ENCODE measurements at regions not wholly inside any gene's neighbourhood (a gene's known extent, or its start where the extent isn't known, plus 50 kb on each side); places are given as distances from the start of the nearest gene placed in this dataset.

DNA sequence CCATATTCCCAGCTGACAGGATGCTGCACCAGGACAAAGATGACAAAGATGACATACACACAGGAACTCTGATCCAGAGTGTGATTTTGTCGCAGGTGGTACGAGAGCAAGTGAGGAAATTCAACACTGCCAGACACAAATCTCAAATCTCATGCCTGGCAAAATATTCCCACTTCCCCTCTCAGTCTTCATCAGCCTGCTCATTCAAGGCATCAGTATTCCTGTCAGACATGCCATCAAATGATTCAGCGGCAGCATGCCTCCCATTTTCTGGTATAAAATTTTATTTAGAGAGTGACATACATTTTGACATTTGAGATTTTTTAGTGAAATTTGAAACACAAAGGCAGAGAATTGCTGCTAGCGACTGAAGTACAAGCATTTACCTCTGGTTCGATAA lies 228.1 kb upstream of the LMCD1 start:
- Histone ChIP-seq H3K4me3 (no peak overlapping the region), H3K9ac (no peak overlapping the region), H2AFZ (no peak overlapping the region), H3F3A (ENCODE audit: insufficient read depth) (no peaks in the 10 kb centered on the region), H4K20me1 (ENCODE audit: insufficient read depth) (no peaks in the 10 kb centered on the region), H3K9me3 (ENCODE audit: low read depth) (no peaks in the 10 kb centered on the region), H3K27ac (no peak overlapping the region), H3K4me1 (ENCODE audit: insufficient read depth) (no peaks in the 10 kb centered on the region), H3K9me2 (ENCODE audit: insufficient read depth) (no peaks in the 10 kb centered on the region), H3K36me3 (ENCODE audit: low read depth) (no peaks in the 10 kb centered on the region), H3K4me2 (ENCODE audit: unreplicated experiment) (no peak overlapping the region), H3K27me3 (replicated peaks; ENCODE audit: insufficient read depth) (no peaks in the 10 kb centered on the region), H3K79me2 (ENCODE audit: insufficient read depth) (no peaks in the 10 kb centered on the region)
- 71 to 77% methylated on average over 5 of the region's 5 CpGs for WGBS, 2 experiments (ENCODE audit: low coverage in 1 of 2, low lambda C conversion rate in 2 of 2, missing lambda C conversion rate in 2 of 2)
- no peak for TF ChIP-seq EZH2phosphoT487 (IDR thresholded peaks at IDR 0.05; ENCODE audit: insufficient read depth, low read depth)
- TF ChIP-seq EZH2 (IDR thresholded peaks at IDR 0.05; ENCODE audit: insufficient read depth, poor library complexity, severe bottlenecking) = no peak
- DNase-seq = no peak
- in situ Hi-C loops (cut with MboI) = no loop called here

DNA sequence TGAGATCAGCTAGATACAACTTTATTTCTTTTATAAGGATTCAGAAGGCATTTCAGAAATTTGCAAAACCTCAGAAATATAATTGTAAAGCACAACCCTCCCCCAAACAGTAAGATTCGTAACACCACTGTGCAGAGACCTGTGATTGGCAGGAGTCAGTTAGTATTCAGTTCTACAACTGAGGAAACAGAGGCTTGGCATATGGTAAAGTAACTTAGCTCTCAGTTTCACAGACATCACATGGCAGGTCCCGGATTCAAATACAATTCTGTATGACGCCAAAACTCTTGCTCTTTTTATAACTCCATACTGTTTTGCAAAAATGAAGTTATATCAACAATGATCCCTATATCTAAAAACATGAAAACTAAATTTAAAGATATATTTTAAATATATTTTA lies 225.6 kb upstream of the LMCD1 start:
- DNase-seq = no peak
- H3K36me3 ChIP-seq (ENCODE audit: low read depth) = no peaks in the 10 kb centered on the region
- no peak overlapping the region for H2AFZ ChIP-seq
- no peak overlapping the region for H3K4me3 ChIP-seq
- H4K20me1 ChIP-seq (ENCODE audit: insufficient read depth) = no peaks in the 10 kb centered on the region
- in situ Hi-C loops (cut with MboI) = no loop called here
- H3K9ac ChIP-seq = no peak overlapping the region
- H3K9me2 ChIP-seq (ENCODE audit: insufficient read depth) = no peaks in the 10 kb centered on the region
- H3F3A ChIP-seq (ENCODE audit: insufficient read depth) = no peaks in the 10 kb centered on the region
- no peak for TF ChIP-seq EZH2phosphoT487 (IDR thresholded peaks at IDR 0.05; ENCODE audit: insufficient read depth, low read depth)
- no peak for TF ChIP-seq EZH2 (IDR thresholded peaks at IDR 0.05; ENCODE audit: insufficient read depth, poor library complexity, severe bottlenecking)
- no peak overlapping the region for H3K27ac ChIP-seq
- no peaks in the 10 kb centered on the region for H3K27me3 ChIP-seq (replicated peaks; ENCODE audit: insufficient read depth)
- no peaks in the 10 kb centered on the region for H3K9me3 ChIP-seq (ENCODE audit: low read depth)
- WGBS, 2 experiments (ENCODE audit: low coverage in 1 of 2, low lambda C conversion rate in 2 of 2, missing lambda C conversion rate in 2 of 2) = 54 to 60% methylated on average over 3 of the region's 3 CpGs
- no peak overlapping the region for H3K4me2 ChIP-seq (ENCODE audit: unreplicated experiment)
- H3K79me2 ChIP-seq (ENCODE audit: insufficient read depth) = no peaks in the 10 kb centered on the region
- H3K4me1 ChIP-seq (ENCODE audit: insufficient read depth) = no peaks in the 10 kb centered on the region

DNA sequence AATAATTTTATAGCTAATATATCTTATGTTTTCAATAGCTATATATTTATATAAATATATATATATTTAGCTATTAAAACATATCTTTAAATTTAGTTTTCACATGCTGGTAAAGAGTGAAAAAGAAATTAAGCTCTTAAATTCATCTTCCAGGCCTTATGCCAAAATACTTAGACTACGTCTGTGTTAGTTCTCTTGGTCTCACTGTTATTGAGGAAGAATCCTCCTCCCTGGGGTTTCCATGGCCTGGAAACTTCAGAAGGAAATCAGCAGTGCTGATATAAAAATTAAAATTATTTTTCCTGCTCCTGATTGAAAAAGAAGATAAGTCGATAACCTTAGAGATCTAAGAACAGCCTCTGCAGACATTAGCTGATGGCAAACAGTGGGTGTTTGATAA lies 225.1 kb upstream of the LMCD1 start:
- no peak for TF ChIP-seq EZH2phosphoT487 (IDR thresholded peaks at IDR 0.05; ENCODE audit: insufficient read depth, low read depth)
- TF ChIP-seq EZH2 (IDR thresholded peaks at IDR 0.05; ENCODE audit: insufficient read depth, poor library complexity, severe bottlenecking) = no peak
- no peak overlapping the region for H3K4me2 ChIP-seq (ENCODE audit: unreplicated experiment)
- in situ Hi-C loops (cut with MboI) = no loop called here
- H2AFZ ChIP-seq = no peak overlapping the region
- no peak overlapping the region for H3K27ac ChIP-seq
- no peaks in the 10 kb centered on the region for H3F3A ChIP-seq (ENCODE audit: insufficient read depth)
- H4K20me1 ChIP-seq (ENCODE audit: insufficient read depth) = no peaks in the 10 kb centered on the region
- no peaks in the 10 kb centered on the region for H3K27me3 ChIP-seq (replicated peaks; ENCODE audit: insufficient read depth)
- no peak for DNase-seq
- no peak overlapping the region for H3K4me3 ChIP-seq
- WGBS, 2 experiments (ENCODE audit: low coverage in 1 of 2, low lambda C conversion rate in 2 of 2, missing lambda C conversion rate in 2 of 2) = 51 to 54% methylated on average over 2 of the region's 2 CpGs
- H3K36me3 ChIP-seq (ENCODE audit: low read depth) = no peaks in the 10 kb centered on the region
- no peaks in the 10 kb centered on the region for H3K79me2 ChIP-seq (ENCODE audit: insufficient read depth)
- no peaks in the 10 kb centered on the region for H3K4me1 ChIP-seq (ENCODE audit: insufficient read depth)
- no peak overlapping the region for H3K9ac ChIP-seq
- H3K9me3 ChIP-seq (ENCODE audit: low read depth) = no peaks in the 10 kb centered on the region
- H3K9me2 ChIP-seq (ENCODE audit: insufficient read depth) = no peaks in the 10 kb centered on the region

DNA sequence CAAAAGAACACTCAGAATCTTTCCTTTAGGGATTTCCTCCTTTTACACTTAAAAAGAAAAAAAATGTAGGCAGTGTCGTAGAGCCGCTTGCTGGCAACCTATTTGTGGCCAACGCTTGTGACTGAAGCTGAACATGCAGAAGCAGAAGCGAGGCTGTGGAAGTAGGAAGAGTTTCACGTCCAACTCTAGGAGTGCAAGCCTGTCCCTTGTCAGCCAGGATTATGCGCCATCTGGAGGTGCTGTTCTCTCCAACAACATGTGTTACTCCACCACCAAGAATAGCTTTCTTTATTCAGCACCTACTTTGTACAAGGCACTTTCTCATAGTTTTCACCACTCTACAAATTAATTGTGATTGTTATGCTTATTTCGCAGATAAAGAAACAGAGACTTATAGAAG lies 223.2 kb upstream of the LMCD1 start:
- H3K27ac ChIP-seq = no peak overlapping the region
- in situ Hi-C loops (cut with MboI) = no loop called here
- no peaks in the 10 kb centered on the region for H3K4me1 ChIP-seq (ENCODE audit: insufficient read depth)
- no peak overlapping the region for H3K9ac ChIP-seq
- H3K4me3 ChIP-seq = no peak overlapping the region
- no peaks in the 10 kb centered on the region for H3K27me3 ChIP-seq (replicated peaks; ENCODE audit: insufficient read depth)
- no peaks in the 10 kb centered on the region for H3K9me3 ChIP-seq (ENCODE audit: low read depth)
- no peak for DNase-seq
- no peaks in the 10 kb centered on the region for H3K9me2 ChIP-seq (ENCODE audit: insufficient read depth)
- WGBS, 2 experiments (ENCODE audit: low coverage in 1 of 2, low lambda C conversion rate in 2 of 2, missing lambda C conversion rate in 2 of 2) = 64 to 70% methylated on average over 7 of the region's 7 CpGs
- H3K79me2 ChIP-seq (ENCODE audit: insufficient read depth) = no peaks in the 10 kb centered on the region
- H3K4me2 ChIP-seq (ENCODE audit: unreplicated experiment) = no peak overlapping the region
- H3K36me3 ChIP-seq (ENCODE audit: low read depth) = no peaks in the 10 kb centered on the region
- H2AFZ ChIP-seq = no peak overlapping the region
- TF ChIP-seq EZH2 (IDR thresholded peaks at IDR 0.05; ENCODE audit: insufficient read depth, poor library complexity, severe bottlenecking) (no peak), EZH2phosphoT487 (IDR thresholded peaks at IDR 0.05; ENCODE audit: insufficient read depth, low read depth) (no peak)
- H4K20me1 ChIP-seq (ENCODE audit: insufficient read depth) = no peaks in the 10 kb centered on the region
- no peaks in the 10 kb centered on the region for H3F3A ChIP-seq (ENCODE audit: insufficient read depth)

DNA sequence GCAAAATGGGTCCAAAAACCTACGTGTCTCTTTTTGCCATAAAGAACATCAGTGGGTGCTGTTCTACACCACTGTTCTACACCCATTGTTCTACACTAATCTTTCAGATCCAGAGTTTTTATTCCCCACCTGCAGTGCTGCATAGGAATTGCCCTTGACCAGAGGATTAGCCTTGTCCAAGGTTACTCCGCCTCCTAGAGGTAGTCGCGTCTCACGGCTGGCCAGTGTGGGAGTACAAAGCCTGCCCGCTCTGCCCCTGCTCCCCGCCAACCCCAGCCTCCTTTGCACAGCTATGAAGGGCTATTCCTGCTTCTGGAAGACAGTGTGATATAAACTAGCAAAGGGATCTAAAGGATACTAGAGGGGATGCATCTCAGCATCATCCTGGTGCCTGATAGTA lies 222.1 kb upstream of the LMCD1 start:
- no peak overlapping the region for H3K27ac ChIP-seq
- H3K9ac ChIP-seq = no peak overlapping the region
- H3K79me2 ChIP-seq (ENCODE audit: insufficient read depth) = no peaks in the 10 kb centered on the region
- no peaks in the 10 kb centered on the region for H4K20me1 ChIP-seq (ENCODE audit: insufficient read depth)
- no peak overlapping the region for H2AFZ ChIP-seq
- no peaks in the 10 kb centered on the region for H3K27me3 ChIP-seq (replicated peaks; ENCODE audit: insufficient read depth)
- no peak for DNase-seq
- H3K4me1 ChIP-seq (ENCODE audit: insufficient read depth) = no peaks in the 10 kb centered on the region
- no peaks in the 10 kb centered on the region for H3K9me2 ChIP-seq (ENCODE audit: insufficient read depth)
- no peaks in the 10 kb centered on the region for H3K9me3 ChIP-seq (ENCODE audit: low read depth)
- no peaks in the 10 kb centered on the region for H3K36me3 ChIP-seq (ENCODE audit: low read depth)
- no peak overlapping the region for H3K4me2 ChIP-seq (ENCODE audit: unreplicated experiment)
- no peak overlapping the region for H3K4me3 ChIP-seq
- no peak for TF ChIP-seq EZH2phosphoT487 (IDR thresholded peaks at IDR 0.05; ENCODE audit: insufficient read depth, low read depth)
- TF ChIP-seq EZH2 (IDR thresholded peaks at IDR 0.05; ENCODE audit: insufficient read depth, poor library complexity, severe bottlenecking) = no peak
- WGBS, 2 experiments (ENCODE audit: low coverage in 1 of 2, low lambda C conversion rate in 2 of 2, missing lambda C conversion rate in 2 of 2) = 71 to 82% methylated on average over 7 of the region's 7 CpGs
- no peaks in the 10 kb centered on the region for H3F3A ChIP-seq (ENCODE audit: insufficient read depth)
- in situ Hi-C loops (cut with MboI) = no loop called here

All from GM23248 (cell line).